HG02840 (cell line): ENCODE measurements at regions not wholly inside any gene's neighbourhood (a gene's known extent, or its start where the extent isn't known, plus 50 kb on each side); places are given as distances from the start of the nearest gene placed in this dataset.

Source experiments
- ATAC-seq: cut with Tn5 transposase; IDR thresholded peaks from one replicate; pipeline ENCODE4 v1.9.1; 2021; ENCODE audit warnings: mild to moderate bottlenecking, moderate library complexity, moderate number of reproducible peaks; ENCODE audit not compliant: unreplicated experiment, low FRiP score

GRCh38 chr5:39863926-39864552 lies 439.3 kb upstream of the DAB2 start:
- no peak for ATAC-seq

GRCh38 chr5:39857041-39857440 lies 432.3 kb upstream of the DAB2 start:
- no peak for ATAC-seq

DNA sequence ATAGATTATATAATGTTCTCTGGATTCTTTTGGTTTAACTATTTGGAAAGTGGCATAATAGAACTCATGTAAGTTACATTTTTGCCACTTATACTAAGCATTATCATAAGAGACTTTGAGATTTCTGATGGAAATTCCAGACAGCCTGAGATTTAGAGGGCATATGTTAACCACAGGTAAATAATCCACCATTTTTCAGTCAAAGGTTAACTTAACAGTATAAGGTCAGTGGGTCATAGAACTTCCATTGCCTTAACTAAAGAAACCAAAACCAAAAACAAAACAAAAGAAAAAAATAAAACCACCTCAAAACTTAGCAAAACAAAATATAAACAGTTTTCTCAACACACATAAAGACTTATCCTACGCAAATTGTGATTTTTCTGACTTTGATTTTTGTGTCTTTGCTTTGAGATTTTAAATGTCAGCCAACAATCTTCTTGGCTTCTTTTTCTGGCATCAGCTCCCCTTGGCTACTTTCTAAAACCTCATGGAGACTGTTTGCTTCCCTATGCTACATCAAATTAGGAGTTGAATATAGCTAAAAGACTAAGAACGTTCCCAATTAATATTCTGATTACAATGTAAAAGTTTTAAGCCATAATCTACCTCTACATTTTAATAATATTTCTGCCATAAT lies 430.1 kb upstream of the DAB2 start:
- ATAC-seq = no peak

DNA sequence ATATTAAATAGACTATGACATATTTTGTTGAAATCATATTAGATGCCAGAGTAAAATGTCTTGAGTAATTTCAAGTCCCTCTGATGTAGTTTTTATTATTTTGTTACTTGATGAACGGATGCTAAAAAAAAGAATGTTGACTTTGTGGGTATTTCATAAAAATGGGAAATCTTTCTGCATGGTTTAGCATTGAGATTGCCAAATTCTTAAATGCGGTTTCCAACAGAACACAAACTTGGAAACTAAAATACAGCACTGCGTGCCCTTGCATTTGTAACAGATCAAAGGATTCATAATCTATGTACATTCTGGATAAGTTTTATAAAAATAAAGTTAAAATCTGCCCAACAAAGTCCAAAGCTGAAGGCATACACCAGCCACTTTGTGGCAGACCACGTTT lies 425.5 kb upstream of the DAB2 start:
- no peak for ATAC-seq

DNA sequence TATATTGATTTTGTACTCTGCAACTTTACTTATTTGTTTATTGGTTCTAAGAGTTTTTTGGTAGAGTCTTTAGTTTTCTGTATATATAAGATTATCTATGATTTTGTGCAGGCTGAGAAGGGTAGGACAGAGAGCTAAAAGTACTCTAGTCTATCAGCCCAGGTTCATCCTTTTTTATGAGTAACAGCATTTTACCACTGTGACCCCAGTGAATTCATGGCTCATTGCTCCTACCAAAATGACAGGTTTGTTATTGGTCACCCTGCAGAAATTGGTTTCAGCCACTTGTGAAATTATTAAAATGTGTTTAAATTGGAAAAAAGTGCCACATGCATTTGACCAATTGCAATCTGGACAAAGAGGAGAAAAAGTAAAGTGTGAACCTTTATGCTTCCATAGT lies 421.4 kb upstream of the DAB2 start:
- ATAC-seq = no peak

GRCh38 chr5:39843767-39844166 lies 419.0 kb upstream of the DAB2 start:
- ATAC-seq = no peak

DNA sequence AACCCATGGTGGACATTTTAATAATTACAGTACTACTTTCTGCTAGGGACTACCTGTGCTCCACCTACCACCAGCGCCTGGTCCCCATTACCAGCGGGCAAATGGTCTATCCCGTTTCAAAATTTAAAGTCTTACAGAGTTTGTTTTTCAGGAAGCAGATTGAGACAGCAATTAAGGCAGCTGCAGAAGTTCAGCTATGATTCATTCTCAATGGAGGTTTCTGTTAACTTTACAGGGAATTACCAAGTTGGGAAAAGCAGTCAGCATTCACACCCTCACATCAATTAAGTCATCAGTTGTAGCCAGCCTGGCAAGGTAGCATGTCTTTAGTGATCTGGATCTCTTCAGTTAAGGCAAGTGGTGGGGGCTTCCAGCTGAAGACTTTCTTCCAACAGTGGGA lies 410.6 kb upstream of the DAB2 start:
- no peak for ATAC-seq

GRCh38 chr5:39829441-39829840 lies 404.7 kb upstream of the DAB2 start:
- ATAC-seq = no peak

- ATAC-seq = no peak
These were observed 401.3 kb upstream of the DAB2 start for GRCh38 chr5:39826051-39826450.

DNA sequence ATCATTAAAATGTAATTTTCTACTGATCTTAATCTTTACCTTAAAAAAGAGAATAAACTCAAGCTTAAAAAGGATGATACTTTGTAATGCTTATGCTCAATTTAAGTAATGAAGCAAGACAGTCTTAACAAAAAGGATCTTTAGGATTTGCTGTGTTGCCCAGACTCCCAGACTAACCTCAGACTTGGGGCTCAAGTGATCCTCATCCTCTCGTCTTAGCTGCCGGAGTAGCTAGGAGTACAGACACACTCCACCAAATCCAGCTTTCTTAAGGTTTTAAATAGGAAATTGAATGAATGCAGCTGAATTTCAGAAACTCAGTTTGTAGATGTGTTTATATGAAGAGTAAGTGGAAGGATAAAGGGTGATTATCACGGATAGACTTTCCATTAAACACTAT lies 400.5 kb upstream of the DAB2 start:
- ATAC-seq = no peak

- no peak for ATAC-seq
These were observed 397.2 kb upstream of the DAB2 start for GRCh38 chr5:39822020-39822419.

DNA sequence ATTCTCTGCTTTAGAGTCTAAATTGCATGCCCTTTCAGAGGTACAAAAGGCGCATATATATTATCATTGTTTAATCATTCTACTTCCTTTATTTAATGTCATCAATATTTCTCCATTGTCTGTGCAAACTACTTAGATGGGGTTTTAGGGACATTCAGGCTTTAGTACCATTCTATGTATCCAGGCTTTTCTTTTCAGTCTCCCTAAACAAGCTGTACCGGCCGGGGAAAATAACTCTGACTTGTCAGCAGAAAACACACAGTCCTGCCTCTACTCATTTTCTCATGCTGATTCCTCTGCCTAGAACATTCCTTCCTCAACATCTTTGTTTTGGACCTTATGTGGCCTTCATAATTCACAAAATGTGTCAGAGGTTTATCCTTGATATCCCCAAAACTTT lies 392.1 kb upstream of the DAB2 start:
- no peak for ATAC-seq

- ATAC-seq = no peak
These were observed 391.5 kb upstream of the DAB2 start for GRCh38 chr5:39816156-39816845.

- ATAC-seq = no peak
These were observed 390.9 kb upstream of the DAB2 start for GRCh38 chr5:39815711-39816110.

GRCh38 chr5:39811381-39811780 lies 386.6 kb upstream of the DAB2 start:
- no peak for ATAC-seq

- no peak for ATAC-seq
These were observed 383.9 kb upstream of the DAB2 start for GRCh38 chr5:39808656-39809055.

DNA sequence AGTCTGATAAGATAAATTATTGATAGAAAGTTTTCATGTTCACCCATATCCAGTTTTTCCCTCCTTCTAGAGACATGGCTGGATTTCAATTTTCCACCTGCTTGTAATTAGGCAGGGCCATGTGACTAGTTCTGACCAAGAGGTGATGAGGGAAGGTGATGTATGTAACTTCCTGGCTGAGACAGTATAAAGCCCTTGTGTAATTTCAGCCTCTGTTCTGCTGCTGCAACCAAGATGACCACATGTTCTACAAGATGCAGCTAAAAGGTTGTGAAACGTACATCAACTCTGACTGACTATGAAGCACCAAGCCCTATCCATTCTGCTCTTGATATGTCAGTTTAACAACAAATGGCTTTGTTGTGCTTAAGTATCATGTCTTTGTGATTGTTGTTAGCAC lies 376.5 kb upstream of the DAB2 start:
- no peak for ATAC-seq

- no peak for ATAC-seq
These were observed 375.3 kb upstream of the DAB2 start for GRCh38 chr5:39800042-39800601.

DNA sequence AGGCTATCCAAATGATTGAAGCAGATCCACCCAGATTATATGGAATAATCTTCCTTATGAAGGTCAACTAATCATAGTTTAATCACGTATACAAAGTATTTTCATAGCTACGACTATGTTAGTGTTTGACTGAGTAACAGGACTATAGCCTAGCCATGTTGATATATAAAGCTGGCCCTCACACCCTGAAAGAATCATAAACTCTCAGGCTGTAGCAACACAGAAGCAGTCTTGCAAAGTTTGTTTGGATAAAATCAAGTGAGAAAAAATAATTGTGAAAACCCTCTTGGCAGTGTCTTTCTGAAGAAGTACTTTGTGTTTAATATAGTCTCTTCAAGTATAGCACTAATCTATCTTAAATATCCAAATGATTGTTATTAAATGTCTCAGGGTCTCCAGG lies 374.5 kb upstream of the DAB2 start:
- ATAC-seq = no peak

GRCh38 chr5:39794513-39795210 lies 369.9 kb upstream of the DAB2 start:
- ATAC-seq = no peak

DNA sequence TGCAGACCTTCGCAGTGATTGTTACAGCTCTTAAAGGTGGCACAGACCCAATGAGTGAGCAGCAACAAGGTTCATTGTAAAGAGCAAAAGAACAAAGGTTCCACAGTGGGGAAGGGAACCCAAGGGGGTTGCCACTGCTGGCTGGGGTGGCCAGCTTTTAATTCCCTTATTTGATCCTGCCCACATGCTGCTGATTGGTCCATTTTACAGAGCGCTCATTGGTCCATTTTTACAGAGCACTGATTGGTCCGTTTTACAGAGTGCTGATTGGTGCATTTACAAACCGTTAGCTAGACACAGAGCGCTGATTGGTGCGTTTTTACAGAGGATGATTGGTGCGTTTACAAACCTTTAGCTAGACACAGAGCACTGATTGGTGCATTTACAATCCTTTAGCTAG lies 360.6 kb upstream of the DAB2 start:
- no peak for ATAC-seq
